ENCODE measurements at regions not wholly inside any gene's neighbourhood (a gene's known extent, or its start where the extent isn't known, plus 50 kb on each side); places are given as distances from the start of the nearest gene placed in this dataset.
"Not testable (repeated sequence)": the region's sequence is repeated elsewhere in the genome, so short reads cannot be mapped to it uniquely, and the experiment has no call there.

DNA sequence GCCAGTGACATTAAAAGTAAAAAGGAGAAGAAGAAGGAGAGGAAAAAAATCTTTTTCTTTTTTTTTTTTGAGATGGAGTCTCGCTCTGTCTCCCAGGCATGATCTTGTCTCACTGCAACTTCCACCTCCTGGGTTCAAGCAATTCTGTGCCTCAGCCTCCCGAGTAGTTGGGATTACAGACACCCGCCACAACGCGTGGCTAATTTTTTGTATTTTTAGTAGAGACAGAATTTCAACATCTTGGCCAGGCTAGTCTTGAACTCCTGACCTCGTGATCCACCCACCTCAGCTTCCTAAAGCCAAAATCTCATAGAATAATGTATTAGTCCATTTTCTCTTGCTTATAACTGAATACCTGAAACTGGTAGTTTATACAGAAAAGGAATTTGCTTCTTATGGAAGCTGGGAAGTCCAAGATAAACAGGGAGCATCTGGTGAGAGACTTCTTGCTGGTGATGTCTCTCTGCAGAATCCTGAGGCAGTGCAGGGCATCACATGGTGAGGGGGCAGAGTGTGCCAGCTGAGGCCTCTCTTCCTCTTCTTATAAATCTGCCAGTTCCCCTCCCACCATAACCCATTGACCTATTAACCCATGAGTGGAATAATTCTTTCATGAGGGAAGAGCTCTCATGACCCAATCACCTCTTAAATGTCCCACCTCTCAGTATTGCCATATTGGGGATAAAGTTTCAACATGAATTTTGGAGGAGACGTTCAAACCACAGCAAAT, 466.3 kb downstream of the GADD45G start:
- no peaks in the 10 kb centered on the region for H3K27me3 ChIP-seq (ENCODE audit: insufficient read depth, insufficient read length)
- DNase-seq (ENCODE audit: low read depth, low spot score): no peak
- no peak overlapping the region for H3K4me3 ChIP-seq (ENCODE audit: insufficient read length, low read depth)
- no peak overlapping the region for H3K9ac ChIP-seq (ENCODE audit: insufficient read length, low read depth)
- no peaks in the 10 kb centered on the region for H3K9me3 ChIP-seq (ENCODE audit: insufficient read depth, low read length)
- TF ChIP-seq SUZ12 (IDR thresholded peaks at IDR 0.05; ENCODE audit: extremely low read depth, insufficient read depth, insufficient read length): no peak
- TF ChIP-seq ZNF274 (IDR thresholded peaks at IDR 0.05; ENCODE audit: low read depth, low read length): no peak
- no peak for TF ChIP-seq YY1 (IDR thresholded peaks at IDR 0.05; ENCODE audit: insufficient read depth, insufficient read length)
- H3K36me3 ChIP-seq (ENCODE audit: insufficient read depth, insufficient read length, low read length): no peaks in the 10 kb centered on the region
- no peaks in the 10 kb centered on the region for H3K4me1 ChIP-seq (ENCODE audit: insufficient read depth, insufficient read length)

- no peaks in the 10 kb centered on the region for H3K36me3 ChIP-seq (ENCODE audit: insufficient read depth, insufficient read length, low read length)
- TF ChIP-seq ZNF274 (IDR thresholded peaks at IDR 0.05; ENCODE audit: low read depth, low read length) (no peak), YY1 (IDR thresholded peaks at IDR 0.05; ENCODE audit: insufficient read depth, insufficient read length) (no peak)
- no peak for DNase-seq (ENCODE audit: low read depth, low spot score)
- no peaks in the 10 kb centered on the region for H3K27me3 ChIP-seq (ENCODE audit: insufficient read depth, insufficient read length)
- H3K9me3 ChIP-seq (ENCODE audit: insufficient read depth, low read length): no peaks in the 10 kb centered on the region
- H3K4me3 ChIP-seq (ENCODE audit: insufficient read length, low read depth): no peak overlapping the region
- H3K4me1 ChIP-seq (ENCODE audit: insufficient read depth, insufficient read length): no peaks in the 10 kb centered on the region
- H3K9ac ChIP-seq (ENCODE audit: insufficient read length, low read depth): no peak overlapping the region
Measured at GRCh38 chr9:90073186-90073945, 468.6 kb downstream of the GADD45G start.

DNA sequence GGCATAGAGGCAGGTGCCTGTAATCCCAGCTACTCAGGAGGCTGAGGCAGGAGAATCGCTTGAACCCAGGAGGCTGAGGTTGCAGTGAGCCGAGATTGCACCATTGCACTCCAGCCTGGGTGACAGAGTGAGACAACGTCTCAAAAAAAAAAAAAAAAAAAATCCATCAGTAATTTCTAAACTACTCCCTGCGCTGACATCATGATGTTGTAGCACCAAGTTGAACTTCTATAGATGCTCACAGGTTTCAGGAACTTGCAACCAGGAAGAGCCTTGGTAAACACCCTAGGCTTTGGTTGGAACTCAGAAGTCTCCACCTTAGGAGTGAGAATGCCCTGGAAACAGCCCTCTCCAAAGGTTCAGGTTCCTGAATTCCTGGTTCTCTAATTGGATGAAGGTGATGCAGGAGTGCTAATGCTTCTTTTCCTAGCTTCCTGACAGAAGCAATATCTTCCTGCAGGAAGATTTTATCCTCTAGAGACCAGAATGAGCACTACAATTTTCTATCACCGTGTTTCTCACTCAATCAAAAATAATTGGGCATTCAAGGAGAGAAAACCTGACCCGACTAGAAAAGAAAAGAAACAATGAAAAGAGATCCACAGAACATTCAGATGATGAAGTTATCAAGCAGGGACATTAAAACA, 469.6 kb downstream of the GADD45G start:
- no peak for DNase-seq (ENCODE audit: low read depth, low spot score)
- TF ChIP-seq SUZ12 (IDR thresholded peaks at IDR 0.05; ENCODE audit: extremely low read depth, insufficient read depth, insufficient read length) (no peak), YY1 (IDR thresholded peaks at IDR 0.05; ENCODE audit: insufficient read depth, insufficient read length) (no peak), ZNF274 (IDR thresholded peaks at IDR 0.05; ENCODE audit: low read depth, low read length) (no peak)
- no peak overlapping the region for H3K4me3 ChIP-seq (ENCODE audit: insufficient read length, low read depth)
- H3K9me3 ChIP-seq (ENCODE audit: insufficient read depth, low read length): no peaks in the 10 kb centered on the region
- H3K27me3 ChIP-seq (ENCODE audit: insufficient read depth, insufficient read length): no peaks in the 10 kb centered on the region
- H3K36me3 ChIP-seq (ENCODE audit: insufficient read depth, insufficient read length, low read length): no peaks in the 10 kb centered on the region
- no peaks in the 10 kb centered on the region for H3K4me1 ChIP-seq (ENCODE audit: insufficient read depth, insufficient read length)
- H3K9ac ChIP-seq (ENCODE audit: insufficient read length, low read depth): no peak overlapping the region

- not testable (repeated sequence) for H3K9ac ChIP-seq (ENCODE audit: insufficient read length, low read depth); H3K9me3 ChIP-seq (ENCODE audit: insufficient read depth, low read length); H3K36me3 ChIP-seq (ENCODE audit: insufficient read depth, insufficient read length, low read length); H3K4me1 ChIP-seq (ENCODE audit: insufficient read depth, insufficient read length); DNase-seq (ENCODE audit: low read depth, low spot score); H3K27me3 ChIP-seq (ENCODE audit: insufficient read depth, insufficient read length); H3K4me3 ChIP-seq (ENCODE audit: insufficient read length, low read depth)
Measured at GRCh38 chr9:90077598-90077997, 472.8 kb downstream of the GADD45G start.

- H3K4me3 ChIP-seq (ENCODE audit: insufficient read length, low read depth): no peak overlapping the region
- no peak for TF ChIP-seq YY1 (IDR thresholded peaks at IDR 0.05; ENCODE audit: insufficient read depth, insufficient read length)
- TF ChIP-seq ZNF274 (IDR thresholded peaks at IDR 0.05; ENCODE audit: low read depth, low read length): no peak
- no peak for TF ChIP-seq SUZ12 (IDR thresholded peaks at IDR 0.05; ENCODE audit: extremely low read depth, insufficient read depth, insufficient read length)
- H3K9me3 ChIP-seq (ENCODE audit: insufficient read depth, low read length): no peaks in the 10 kb centered on the region
- H3K27me3 ChIP-seq (ENCODE audit: insufficient read depth, insufficient read length): peaks cover 2% of the 10 kb centered on the region
- H3K36me3 ChIP-seq (ENCODE audit: insufficient read depth, insufficient read length, low read length): no peaks in the 10 kb centered on the region
- H3K9ac ChIP-seq (ENCODE audit: insufficient read length, low read depth): no peak overlapping the region
- no peak for DNase-seq (ENCODE audit: low read depth, low spot score)
- no peaks in the 10 kb centered on the region for H3K4me1 ChIP-seq (ENCODE audit: insufficient read depth, insufficient read length)
Measured at GRCh38 chr9:90078988-90079421, 474.2 kb downstream of the GADD45G start.

- Histone ChIP-seq H3K9me3 (ENCODE audit: insufficient read depth, low read length) (no peaks in the 10 kb centered on the region), H3K4me3 (ENCODE audit: insufficient read length, low read depth) (no peak overlapping the region), H3K36me3 (ENCODE audit: insufficient read depth, insufficient read length, low read length) (no peaks in the 10 kb centered on the region), H3K4me1 (ENCODE audit: insufficient read depth, insufficient read length) (no peaks in the 10 kb centered on the region), H3K9ac (ENCODE audit: insufficient read length, low read depth) (no peak overlapping the region), H3K27me3 (ENCODE audit: insufficient read depth, insufficient read length) (peaks cover 2% of the 10 kb centered on the region)
- DNase-seq (ENCODE audit: low read depth, low spot score): no peak
- TF ChIP-seq ZNF274 (IDR thresholded peaks at IDR 0.05; ENCODE audit: low read depth, low read length) (no peak), YY1 (IDR thresholded peaks at IDR 0.05; ENCODE audit: insufficient read depth, insufficient read length) (no peak), SUZ12 (IDR thresholded peaks at IDR 0.05; ENCODE audit: extremely low read depth, insufficient read depth, insufficient read length) (no peak)
Measured at GRCh38 chr9:90085633-90086032, 480.8 kb downstream of the GADD45G start.

- Histone ChIP-seq H3K9ac (ENCODE audit: insufficient read length, low read depth) (no peak overlapping the region), H3K27me3 (ENCODE audit: insufficient read depth, insufficient read length) (peaks cover 2% of the 10 kb centered on the region), H3K9me3 (ENCODE audit: insufficient read depth, low read length) (no peaks in the 10 kb centered on the region), H3K4me1 (ENCODE audit: insufficient read depth, insufficient read length) (no peaks in the 10 kb centered on the region), H3K4me3 (ENCODE audit: insufficient read length, low read depth) (no peak overlapping the region), H3K36me3 (ENCODE audit: insufficient read depth, insufficient read length, low read length) (no peaks in the 10 kb centered on the region)
- peak; percentile 40 for DNase-seq (ENCODE audit: low read depth, low spot score)
- TF ChIP-seq SUZ12 (IDR thresholded peaks at IDR 0.05; ENCODE audit: extremely low read depth, insufficient read depth, insufficient read length) (no peak), ZNF274 (IDR thresholded peaks at IDR 0.05; ENCODE audit: low read depth, low read length) (no peak), YY1 (IDR thresholded peaks at IDR 0.05; ENCODE audit: insufficient read depth, insufficient read length) (no peak)
Measured at GRCh38 chr9:90086101-90086511, 481.3 kb downstream of the GADD45G start.
